Heart left ventricle (tissue), 16 donors: ENCODE measurements at regions not wholly inside any gene's neighbourhood (a gene's known extent, or its start where the extent isn't known, plus 50 kb on each side); places are given as distances from the start of the nearest gene placed in this dataset.

Source experiments
- ATAC-seq, 4 donors: fragments of 200-7000 bp; cut with Tn5 transposase; one replicate each; pipeline ENCODE4 v1.9.1; 2020 to 2022; ENCODE audit warnings: moderate library complexity in 4 of 4, mild to moderate bottlenecking in 3 of 4, moderate number of reproducible peaks in 1 of 4
- DNase-seq, 5 donors: peaks; one replicate each; pipeline ENCODE4 v3.0.0-alpha.2; 2020
- H3K27ac ChIP-seq, 12 donors: fragments of 200-600 bp; sonication (generic) in 4 of 12; one replicate each; pipeline versions ENCODE4 v1.5.0 to v1.8.0; 2016 to 2022; ENCODE audit warnings: mild to moderate bottlenecking in 2 of 12
- H3K27me3 ChIP-seq, 9 donors: fragments of 200-600 bp; sonication (generic) in 2 of 9; one replicate each; pipeline versions ENCODE4 v1.5.1 to v1.8.0; 2016 to 2022; ENCODE audit warnings: mild to moderate bottlenecking in 3 of 9
- H3K36me3 ChIP-seq, 9 donors: fragments of 200-600 bp; sonication (generic) in 2 of 9; one replicate each; pipeline versions ENCODE4 v1.5.0 to v1.8.0; 2018 to 2022; ENCODE audit warnings: mild to moderate bottlenecking in 2 of 9
- H3K4me1 ChIP-seq, 12 donors: fragments of 200-600 bp; sonication (generic) in 4 of 12; one replicate each; pipeline versions ENCODE4 v1.5.0 to v1.8.0; 2016 to 2022; ENCODE audit warnings: mild to moderate bottlenecking in 3 of 12
- H3K4me3 ChIP-seq, 12 donors: fragments of 200-600 bp; sonication (generic) in 4 of 12; one replicate each; pipeline versions ENCODE4 v1.5.0 to v1.8.0; 2017 to 2022; ENCODE audit warnings: mild to moderate bottlenecking in 9 of 12, moderate library complexity in 4 of 12
- H3K9me3 ChIP-seq, 12 donors: fragments of 200-600 bp; sonication (generic) in 4 of 12; one replicate each; pipeline versions ENCODE4 v1.5.0 to v1.8.0; 2016 to 2022; ENCODE audit warnings: mild to moderate bottlenecking in 1 of 12
- CTCF ChIP-seq, 12 donors: fragments of 200-600 bp; sonication (generic) in 4 of 12; IDR thresholded peaks; one replicate each; pipeline versions ENCODE4 v1.5.0 to v1.8.0; 2018 to 2022; ENCODE audit warnings: antibody characterized with exemption in 12 of 12, mild to moderate bottlenecking in 5 of 12
- POLR2A ChIP-seq, 2 donors: fragments of 450-650 bp; IDR thresholded peaks; one replicate each; pipeline ENCODE4 v1.6.1; 2017; ENCODE audit warnings: antibody characterized with exemption in 2 of 2, mild to moderate bottlenecking in 2 of 2, moderate library complexity in 2 of 2
- WGBS, 4 donors: extraction: QIAGEN DNeasy Blood & Tissue Kit in 2 of 4; methylation state at CpG; one replicate each; pipeline versions ENCODE4 v1.1.5 to v1.1.7; 2013 to 2018; 5-methylcytosine and 5-hydroxymethylcytosine counted together
- intact Hi-C, 10 donors: fragments of 100-400 bp; cut with DNase I; formaldehyde crosslinking; loops; one replicate each; pipeline versions ENCODE4 v1.11.1 to v1.14.2; 2022
- donor health status: ischemic (EF 13 %, LVEDD 7.1; RV severe dilation, severe dysfunction).
- donor health status: healthy with polysubstance abuse.
- donor health status: DM: no; HTN: yes; CAD: no.
- donor health status: DM: no; HTN: no; CAD: no.
- donor health status: ischemic (EF 25% LVEDD 6.9; RV normal size, moderate dysfunction).
- donor health status: ischemic (EF 25% LVEDD 5.7; RV mildly dilated, moderate dysfunction).
- donor health status: healthy.
- donor health status: DM: yes; HTN: yes; CAD: no.
- donor health status: ischemic (EF 35%, LVEDD 5.7; RV mildly dilated, moderate dysfunction).
- donor health status: nonischemic (EF 11% LVEDD 7.7; RV severe dilation, severe dysfunction).
- donor health status: DM: yes; HTN: yes; CAD: no.
- donor health status: PGD.
- donor health status: ischemic (EF 29% LVEDD 5.4; RV normal size, mild dysfunction).
- donor health status: nonischemic (EF 23%, LVEDD 6.1; RV moderate dilation, normal function).

- no peak for ATAC-seq
- Histone ChIP-seq H3K4me3 (no peak overlapping the region), H3K4me1 (peaks cover 0 to 4% (median 0%) of the 10 kb centered on the region in 12 donors), H3K27me3 (no peaks in the 10 kb centered on the region), H3K27ac (no peak overlapping the region), H3K9me3 (peaks cover 0 to 13% (median 2%) of the 10 kb centered on the region in 12 donors), H3K36me3 (no peaks in the 10 kb centered on the region)
- intact Hi-C loops, result no loop called here
- TF ChIP-seq POLR2A (IDR thresholded peaks at IDR 0.05), result no peak
- TF ChIP-seq CTCF (IDR thresholded peaks at IDR 0.05), result no peak
- no peak for DNase-seq
These were observed 1172.6 kb upstream of the CELF2 start for GRCh38 chr10:9845075-9845474.

- intact Hi-C loops, result no loop called here
- peaks cover 0 to 4% (median 0%) of the 10 kb centered on the region in 12 donors for H3K4me1 ChIP-seq
- no peaks in the 10 kb centered on the region for H3K27me3 ChIP-seq
- no peak for TF ChIP-seq CTCF (IDR thresholded peaks at IDR 0.05)
- TF ChIP-seq POLR2A (IDR thresholded peaks at IDR 0.05), result no peak
- H3K36me3 ChIP-seq, result no peaks in the 10 kb centered on the region
- ATAC-seq, result no peak
- H3K27ac ChIP-seq, result no peak overlapping the region
- H3K9me3 ChIP-seq, result peaks cover 0 to 37% (median 21%) of the 10 kb centered on the region in 12 donors
- no peak for DNase-seq
- H3K4me3 ChIP-seq, result no peak overlapping the region
These were observed 1169.4 kb upstream of the CELF2 start for GRCh38 chr10:9848278-9848677.

- TF ChIP-seq POLR2A (IDR thresholded peaks at IDR 0.05) (no peak), CTCF (IDR thresholded peaks at IDR 0.05) (no peak)
- whole genome bisulfite sequencing, 4 donors, result 49 to 55% (median 51%) methylated on average over 2 of the region's 2 CpGs
- Histone ChIP-seq H3K27ac (no peak overlapping the region), H3K9me3 (peaks cover 0 to 35% (median 20%) of the 10 kb centered on the region in 12 donors), H3K36me3 (no peaks in the 10 kb centered on the region), H3K4me3 (no peak overlapping the region), H3K4me1 (peaks cover 0 to 7% (median 0%) of the 10 kb centered on the region in 12 donors), H3K27me3 (no peaks in the 10 kb centered on the region)
- peak in 3 of 4 donors; percentile 50 to 66 (median 62) for ATAC-seq
- peak in 1 of 5 donors; percentile 18 for DNase-seq
- intact Hi-C loops, result no loop called here
These were observed 1168.7 kb upstream of the CELF2 start for GRCh38 chr10:9848981-9849380.

- peak in 1 of 5 donors; percentile 29 for DNase-seq
- H3K27ac ChIP-seq, result no peak overlapping the region
- peaks cover 0 to 8% (median 0%) of the 10 kb centered on the region in 12 donors for H3K4me1 ChIP-seq
- WGBS, 4 donors, result 44 to 56% (median 47%) methylated on average over 3 of the region's 3 CpGs
- intact Hi-C loops, result loop anchor here in 1 of 10 donors (10.0 kb wide), 1 partner anchor 824 kb away; no protein-coding TSS in a partner anchor
- no peaks in the 10 kb centered on the region for H3K36me3 ChIP-seq
- H3K4me3 ChIP-seq, result no peak overlapping the region
- no peaks in the 10 kb centered on the region for H3K27me3 ChIP-seq
- ATAC-seq, result no peak
- TF ChIP-seq CTCF (IDR thresholded peaks at IDR 0.05) (no peak), POLR2A (IDR thresholded peaks at IDR 0.05) (no peak)
- peaks cover 0 to 28% (median 18%) of the 10 kb centered on the region in 12 donors for H3K9me3 ChIP-seq
These were observed 1167.3 kb upstream of the CELF2 start for GRCh38 chr10:9850415-9850814.
